ENCODE measurements at regions not wholly inside any gene's neighbourhood (a gene's known extent, or its start where the extent isn't known, plus 50 kb on each side); places are given as distances from the start of the nearest gene placed in this dataset.

- Histone ChIP-seq H3K4me3 (ENCODE audit: control insufficient read depth in 2 of 3, extremely low read depth in 1 of 3, insufficient read depth in 2 of 3, low read depth in 1 of 3, low read length in 3 of 3) (no peak overlapping the region), H3K27ac (ENCODE audit: control insufficient read depth, insufficient read depth, low read length) (no peak overlapping the region), H4K20me1 (ENCODE audit: control insufficient read depth, extremely low read depth, insufficient read depth, low read length) (no peaks in the 10 kb centered on the region), H3K79me2 (ENCODE audit: control insufficient read depth, insufficient read depth, low read length) (no peaks in the 10 kb centered on the region), H3K9me1 (ENCODE audit: control insufficient read depth, extremely low read depth, insufficient read depth, low read length) (no peaks in the 10 kb centered on the region), H3K27me3 (ENCODE audit: control insufficient read depth, extremely low read depth, insufficient read depth, low read length) (no peaks in the 10 kb centered on the region), H3K9ac (ENCODE audit: control insufficient read depth, extremely low read depth, insufficient read depth, low read length) (no peak overlapping the region), H3K4me2 (ENCODE audit: control insufficient read depth, extremely low read depth, insufficient read depth, low read depth, low read length) (no peak overlapping the region), H3K36me3 (ENCODE audit: control insufficient read depth in 2 of 2, extremely low read depth in 1 of 2, insufficient read depth in 2 of 2, low read length in 2 of 2) (no peaks in the 10 kb centered on the region), H3K9me3 (ENCODE audit: control insufficient read depth, low read depth, low read length) (no peaks in the 10 kb centered on the region), H2AFZ (ENCODE audit: control insufficient read depth, low read length) (no peak overlapping the region), H3K4me1 (ENCODE audit: control insufficient read depth, extremely low read depth, insufficient read depth, low read length) (no peaks in the 10 kb centered on the region)
- dilution Hi-C loops (cut with MboI; ENCODE audit: extremely low pct_ligation_motif_present, low sequenced_read_pairs): no loop called here
- peak in 1 of 3 experiments; percentile 13 for TF ChIP-seq CTCF (optimal IDR thresholded peaks at IDR 0.05 in 1 of 3, IDR thresholded peaks at IDR 0.05 in 1 of 3, conservative IDR thresholded peaks at IDR 0.05 in 1 of 3; ENCODE audit: extremely low read depth in 1 of 3, insufficient read depth in 2 of 3, low read length in 3 of 3)
- TF ChIP-seq EZH2 (IDR thresholded peaks at IDR 0.05; ENCODE audit: low read length): no peak
- no peak for DNase-seq (ENCODE audit: low read depth, low spot score)
- FAIRE-seq: no peak
Observed at GRCh38 chr10:127679642-127680255, 57.2 kb upstream of the FOXI2 start.

All from keratinocyte (primary cell).